Body of pancreas (tissue), 4 donors: ENCODE measurements at regions not wholly inside any gene's neighbourhood (a gene's known extent, or its start where the extent isn't known, plus 50 kb on each side); places are given as distances from the start of the nearest gene placed in this dataset.

Source experiments
- POLR2A ChIP-seq, 3 donors: fragments of 450-650 bp; IDR thresholded peaks; one replicate each; pipeline ENCODE4 v1.6.1; 2016; ENCODE audit warnings: antibody characterized with exemption in 3 of 3, mild to moderate bottlenecking in 2 of 3
- TF ChIP-seq, protein P1 (sequence below), 7 experiments: fragments of 450-650 bp in 4 of 7; fragments of 200-600 bp in 3 of 7; sonication (generic) in 3 of 7; IDR thresholded peaks; one replicate each; pipeline ENCODE4 v1.5.1; 2016 to 2019; ENCODE audit warnings: antibody characterized with exemption in 7 of 7

DNA sequence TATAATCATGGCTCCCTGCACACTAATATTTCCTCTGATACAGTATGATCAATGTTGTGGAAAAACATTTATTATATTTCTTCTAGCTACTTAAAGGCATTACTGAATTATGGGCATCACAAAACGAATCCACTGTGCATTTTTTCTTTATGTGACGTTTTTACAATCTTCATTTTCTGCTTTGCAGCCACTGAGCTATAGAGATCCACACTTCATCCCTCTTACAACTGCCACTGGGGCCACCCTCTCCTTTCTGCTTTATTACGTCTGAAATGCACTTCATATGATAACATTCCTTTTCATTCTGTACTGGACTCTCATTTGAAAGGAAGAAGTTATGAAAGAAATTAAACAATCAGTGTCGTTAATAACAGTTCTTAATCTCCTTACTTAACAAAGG is 394.5 kb upstream of the HNRNPA3 start:
- TF ChIP-seq, protein P1, sequence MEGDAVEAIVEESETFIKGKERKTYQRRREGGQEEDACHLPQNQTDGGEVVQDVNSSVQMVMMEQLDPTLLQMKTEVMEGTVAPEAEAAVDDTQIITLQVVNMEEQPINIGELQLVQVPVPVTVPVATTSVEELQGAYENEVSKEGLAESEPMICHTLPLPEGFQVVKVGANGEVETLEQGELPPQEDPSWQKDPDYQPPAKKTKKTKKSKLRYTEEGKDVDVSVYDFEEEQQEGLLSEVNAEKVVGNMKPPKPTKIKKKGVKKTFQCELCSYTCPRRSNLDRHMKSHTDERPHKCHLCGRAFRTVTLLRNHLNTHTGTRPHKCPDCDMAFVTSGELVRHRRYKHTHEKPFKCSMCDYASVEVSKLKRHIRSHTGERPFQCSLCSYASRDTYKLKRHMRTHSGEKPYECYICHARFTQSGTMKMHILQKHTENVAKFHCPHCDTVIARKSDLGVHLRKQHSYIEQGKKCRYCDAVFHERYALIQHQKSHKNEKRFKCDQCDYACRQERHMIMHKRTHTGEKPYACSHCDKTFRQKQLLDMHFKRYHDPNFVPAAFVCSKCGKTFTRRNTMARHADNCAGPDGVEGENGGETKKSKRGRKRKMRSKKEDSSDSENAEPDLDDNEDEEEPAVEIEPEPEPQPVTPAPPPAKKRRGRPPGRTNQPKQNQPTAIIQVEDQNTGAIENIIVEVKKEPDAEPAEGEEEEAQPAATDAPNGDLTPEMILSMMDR (IDR thresholded peaks at IDR 0.05): no peak
- no peak for TF ChIP-seq POLR2A (IDR thresholded peaks at IDR 0.05)
